K562 (cell line): ENCODE measurements at regions not wholly inside any gene's neighbourhood (a gene's known extent, or its start where the extent isn't known, plus 50 kb on each side); places are given as distances from the start of the nearest gene placed in this dataset.

Source experiments
- ATAC-seq: fragments of 200-7000 bp; cut with Tn5 transposase; 3 replicates; pipeline ENCODE4 v1.9.1; 2020; ENCODE audit warnings: moderate library complexity
- BruUV-seq: library from RNA; stranded (reverse); fragments of 400-500 nt; replicated peaks from 2 replicates; lab custom pipeline; 2021; lab: Mats Ljungman, UMichigan
- CTCF ChIA-PET: fragments of 300-600 bp; formaldehyde crosslinking; extraction: SDS; loops from one replicate; lab custom pipeline; 2021; ENCODE audit warnings: low intra/inter-chr PET ratio; lab: Yijun Ruan, JAX
- POLR2A ChIA-PET: fragments of 300-600, 350-650 bp; sonication (Branson Sonifier 250); formaldehyde crosslinking; extraction: SDS; loops from one replicate; lab custom pipeline; 2021; ENCODE audit warnings: antibody characterized with exemption, inconsistent platforms; lab: Yijun Ruan, JAX
- DNase-seq, 4 experiments: peaks; one replicate each; pipeline versions ENCODE4 v3.0.0 to v3.0.0-alpha.2; 2011 to 2018; ENCODE audit warnings: low spot score in 3 of 4, mixed read lengths in 3 of 4; ENCODE audit errors: extremely low read depth in 1 of 4
- FAIRE-seq: peaks from 2 replicates; lab custom pipeline; 2011; peaks lifted over from hg19 to GRCh38; lab: Jason Lieb, UNC
- H2AFZ ChIP-seq: 2 replicates; pipeline ENCODE4 v1.6.0; 2011; ENCODE audit warnings: low read depth, low read length, control low read depth, inconsistent platforms
- H3K27ac ChIP-seq: fragments of 200-600 bp; 3 replicates; pipeline ENCODE4 v1.8.0; 2011; ENCODE audit warnings: low read depth, mild to moderate bottlenecking, control low read depth, inconsistent platforms, low read length, moderate library complexity, mixed read lengths; ENCODE audit errors: extremely low read depth
- H3K27me3 ChIP-seq, 2 experiments: fragments of 300-600 bp in 1 of 2; 2 replicates in 1 of 2; 3 replicates in 1 of 2; pipeline versions ENCODE4 v1.6.0 to v1.8.0; 2011; ENCODE audit warnings: inconsistent platforms in 2 of 2, low read length in 2 of 2, mild to moderate bottlenecking in 1 of 2, mixed read lengths in 1 of 2, moderate library complexity in 1 of 2; ENCODE audit not compliant: control insufficient read depth in 2 of 2, insufficient read depth in 2 of 2
- H3K36me3 ChIP-seq: fragments of 300-600 bp; 3 replicates; pipeline ENCODE4 v1.8.0; 2011; ENCODE audit warnings: mild to moderate bottlenecking, low read length, inconsistent platforms; ENCODE audit not compliant: control insufficient read depth, insufficient read depth
- H3K4me1 ChIP-seq, 2 experiments: fragments of 200-600 bp in 1 of 2; replicated peaks in 1 of 2; 2 replicates in 1 of 2; 3 replicates in 1 of 2; pipeline versions ENCODE4 v1.5.1 to v1.8.0; 2011; ENCODE audit warnings: inconsistent platforms in 2 of 2, low read length in 2 of 2, mild to moderate bottlenecking in 1 of 2, mixed read lengths in 1 of 2, moderate library complexity in 1 of 2; ENCODE audit not compliant: control insufficient read depth in 2 of 2, insufficient read depth in 2 of 2
- H3K4me2 ChIP-seq: 2 replicates; pipeline ENCODE4 v1.6.1; 2011; ENCODE audit warnings: low read length, control low read depth, inconsistent platforms, mixed read lengths; ENCODE audit not compliant: insufficient read depth
- H3K4me3 ChIP-seq: fragments of 200-600 bp; sonication (generic), shearing (Covaris generic); 2 replicates; pipeline ENCODE4 v1.5.1; 2016; ENCODE audit warnings: control low read depth, inconsistent platforms
- H3K79me2 ChIP-seq: fragments of 200-600 bp; 3 replicates; pipeline ENCODE4 v1.8.0; 2011; ENCODE audit warnings: low read length, inconsistent platforms; ENCODE audit not compliant: control insufficient read depth, insufficient read depth
- H3K9ac ChIP-seq, 2 experiments: 2 replicates each; pipeline versions ENCODE4 v1.6.0 to v1.6.1; 2011; ENCODE audit warnings: low read depth in 2 of 2, low read length in 2 of 2, control low read depth in 1 of 2, inconsistent platforms in 1 of 2, mild to moderate bottlenecking in 1 of 2, mixed read lengths in 1 of 2; ENCODE audit not compliant: insufficient read depth in 1 of 2
- H3K9me1 ChIP-seq: one replicate; pipeline ENCODE4 v1.6.0; 2011; ENCODE audit warnings: inconsistent platforms, mild to moderate bottlenecking, low read length, moderate library complexity; ENCODE audit not compliant: control insufficient read depth, insufficient read depth
- H3K9me3 ChIP-seq: replicated peaks from 2 replicates; pipeline ENCODE4 v1.5.1; 2011; ENCODE audit warnings: low read depth, low read length, inconsistent platforms; ENCODE audit not compliant: control insufficient read depth, insufficient read depth
- H4K20me1 ChIP-seq: replicated peaks from 2 replicates; pipeline ENCODE4 v1.6.1; 2011; ENCODE audit warnings: low read length, inconsistent platforms, mixed read lengths; ENCODE audit not compliant: control insufficient read depth, insufficient read depth
- EHMT2 ChIP-seq: fragments of 450-650 bp; IDR thresholded peaks from 2 replicates; pipeline ENCODE4 v1.6.1; 2018; ENCODE audit warnings: antibody characterized with exemption
- HDAC3 ChIP-seq: fragments of 450-650 bp; IDR thresholded peaks from 2 replicates; pipeline ENCODE4 v1.6.1; 2018; ENCODE audit warnings: borderline replicate concordance, mild to moderate bottlenecking, moderate library complexity; ENCODE audit not compliant: partially characterized antibody
- KLF13 ChIP-seq: fragments of 450-650 bp; IDR thresholded peaks from 2 replicates; pipeline ENCODE4 v1.6.1; 2016; ENCODE audit warnings: missing genetic modification characterization, low read depth, mild to moderate bottlenecking, missing compliant biosample characterization, moderate library complexity, borderline replicate concordance
- MAZ ChIP-seq, 2 experiments: fragments of 450-650 bp in 1 of 2; sonication (generic) in 1 of 2; formaldehyde crosslinking; IDR thresholded peaks in 1 of 2; conservative IDR thresholded peaks in 1 of 2; 2 replicates each; pipeline versions ENCODE4 v1.4.0 to v1.5.0; 2020; ENCODE audit warnings: mild to moderate bottlenecking in 1 of 2, missing genetic modification reagents in 1 of 2
- NFE2L1 ChIP-seq: fragments of 450-650 bp; IDR thresholded peaks from 2 replicates; pipeline ENCODE4 v1.6.1; 2016; ENCODE audit warnings: missing genetic modification characterization, low read depth, mild to moderate bottlenecking, missing compliant biosample characterization, moderate library complexity, borderline replicate concordance
- PHB2 ChIP-seq: fragments of 450-650 bp; IDR thresholded peaks from 2 replicates; pipeline ENCODE4 v1.6.1; 2017; ENCODE audit warnings: low read depth
- POU5F1 ChIP-seq: fragments of 150-350 bp; IDR thresholded peaks from 2 replicates; pipeline ENCODE4 v1.6.1; 2014; ENCODE audit warnings: borderline replicate concordance, low read length, low read depth, mild to moderate bottlenecking; ENCODE audit not compliant: partially characterized antibody
- RBM14 ChIP-seq: fragments of 200-400 bp; formaldehyde crosslinking; IDR thresholded peaks from 2 replicates; pipeline ENCODE4 v1.6.1; 2018; ENCODE audit warnings: low read depth, mild to moderate bottlenecking, low read length, moderate library complexity, borderline replicate concordance; ENCODE audit not compliant: insufficient read depth
- SMAD1 ChIP-seq: fragments of 150-350 bp; IDR thresholded peaks from 2 replicates; pipeline ENCODE4 v1.6.1; 2014; ENCODE audit warnings: low read length, low read depth; ENCODE audit not compliant: partially characterized antibody
- SPI1 ChIP-seq: IDR thresholded peaks from 2 replicates; pipeline ENCODE4 v1.6.1; 2011; ENCODE audit warnings: low read depth, low read length, control low read depth, borderline replicate concordance
- STAT5B ChIP-seq: fragments of 250-450 bp; sonication (Bioruptor Pico); IDR thresholded peaks from 2 replicates; pipeline ENCODE4 v1.8.0; 2021; ENCODE audit warnings: mild to moderate bottlenecking, inconsistent platforms
- TBP ChIP-seq: optimal IDR thresholded peaks from 2 replicates; pipeline ENCODE3; 2011; ENCODE audit warnings: low read depth, low read length, improper control_type of control experiment
- TSC22D4 ChIP-seq: fragments of 450-650 bp; IDR thresholded peaks from 2 replicates; pipeline ENCODE4 v1.6.1; 2016; ENCODE audit warnings: missing genetic modification characterization, missing biosample characterization, control low read depth
- XRCC5 ChIP-seq: fragments of 200-400 bp; formaldehyde crosslinking; IDR thresholded peaks from 2 replicates; pipeline ENCODE4 v1.6.1; 2017; ENCODE audit warnings: low read depth, mild to moderate bottlenecking, low read length
- WGBS: fragments of 100-300 bp; shearing (Covaris generic); methylation state at CpG from one replicate; pipeline ENCODE4 v1.1.6; 2016; ENCODE audit warnings: low coverage, mixed read lengths; ENCODE audit not compliant: insufficient coverage; ENCODE audit errors: missing lambda C conversion rate; 5-methylcytosine and 5-hydroxymethylcytosine counted together
- in situ Hi-C: fragments of 300-500 bp; cut with MboI; formaldehyde crosslinking; loops from 4 replicates; pipeline ENCODE4 v1.15.0; 2018; ENCODE audit warnings: inconsistent platforms, mixed read lengths
- intact Hi-C: fragments of 100-400 bp; cut with micrococcal nuclease; formaldehyde crosslinking; loops from 2 replicates; pipeline ENCODE4 v1.14.2; 2022
- TF ChIP-seq, protein P1 (sequence below): sonication (generic); formaldehyde crosslinking; IDR thresholded peaks from 2 replicates; pipeline ENCODE4 v1.8.0; 2022; ENCODE audit warnings: mild to moderate bottlenecking, missing genetic modification reagents

DNA sequence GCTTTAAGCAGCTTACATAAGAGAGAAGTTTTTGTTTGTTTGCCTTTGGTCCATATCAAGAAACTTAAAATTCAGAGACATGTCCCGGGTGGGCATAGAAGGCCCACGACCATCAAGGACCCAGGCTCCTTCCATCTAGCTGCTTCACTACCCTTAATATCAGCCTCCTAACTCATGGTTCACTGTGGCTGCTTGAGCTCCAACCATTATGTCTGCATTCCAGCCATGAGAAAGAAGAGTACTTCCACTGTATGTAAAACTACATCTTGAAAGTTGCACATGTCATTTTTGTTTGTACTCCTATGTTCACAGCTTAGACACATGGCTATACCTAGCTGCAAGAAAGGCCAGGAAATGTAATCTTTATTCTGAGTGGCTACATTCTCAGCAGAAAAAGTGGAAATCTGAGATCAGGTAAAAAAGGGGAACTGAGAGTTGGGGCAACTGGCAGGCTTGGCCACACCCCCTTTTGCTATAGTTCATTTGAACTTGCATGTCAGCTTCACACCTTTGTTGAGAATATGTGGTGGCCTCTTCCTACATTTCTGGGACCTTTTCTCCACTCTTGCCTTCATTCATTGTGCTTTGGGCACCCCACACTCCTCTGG is 81.3 kb upstream of the TP53I11 start:
- 0% methylated on average over 2 of the region's 2 CpGs for WGBS
- Histone ChIP-seq H4K20me1 (peaks cover 8% of the 10 kb centered on the region; the same call in 1 of the 2 replicates), H3K79me2 (no peaks in the 10 kb centered on the region), H3K4me2 (no peak overlapping the region), H3K9me1 (no peaks in the 10 kb centered on the region)
- no TSS peak for BruUV-seq
- FAIRE-seq: no peak
- intact Hi-C loops (no loop called here), in situ Hi-C loops (no loop called here)
- POLR2A ChIA-PET: interaction anchor here (0.7 to 0.8 kb wide), 2 partner anchors 31 to 1545 kb away, joined by 3 read pairs; no protein-coding TSS in a partner anchor
- CTCF ChIA-PET: no interaction called here
- TF ChIP-seq KLF13 (tag) (no peak), MAZ (CRISPR knock-in tag; conservative IDR thresholded peaks at IDR 0.05 in 1 of 2, IDR thresholded peaks at IDR 0.05 in 1 of 2) (no peak), POU5F1 (no peak), SPI1 (peak; percentile 80)
- TF ChIP-seq, all 486 proteins: peak for 1
- ATAC-seq: no peak
- Histone ChIP-seq H2AFZ (no peak overlapping the region), H3K27me3 (peaks cover 0 to 10% of the 10 kb centered on the region in 2 experiments; a peak in 2 of 5 replicates), H3K4me3 (no peak overlapping the region), H3K9me3 (no peaks in the 10 kb centered on the region), H3K9ac (no peak overlapping the region), H3K36me3 (no peaks in the 10 kb centered on the region), H3K27ac (no peak overlapping the region), H3K4me1 (no peaks in the 10 kb centered on the region)
- DNase-seq: no peak

- in situ Hi-C loops (no loop called here), intact Hi-C loops (no loop called here)
- CTCF ChIA-PET: no interaction called here
- Histone ChIP-seq H2AFZ (no peak overlapping the region), H3K4me1 (no peaks in the 10 kb centered on the region), H3K9me3 (no peaks in the 10 kb centered on the region), H3K4me2 (no peak overlapping the region), H3K36me3 (no peaks in the 10 kb centered on the region), H3K27ac (no peak overlapping the region), H3K4me3 (no peak overlapping the region), H3K27me3 (no peaks in the 10 kb centered on the region), H4K20me1 (peaks cover 8% of the 10 kb centered on the region; the same call in 1 of the 2 replicates), H3K9me1 (no peaks in the 10 kb centered on the region), H3K9ac (no peak overlapping the region), H3K79me2 (no peaks in the 10 kb centered on the region)
- POLR2A ChIA-PET: no interaction called here
- BruUV-seq: no TSS peak
- DNase-seq (no peak), ATAC-seq (no peak), FAIRE-seq (no peak)
- 0% methylated on average over 3 of the region's 4 CpGs for WGBS
- TF ChIP-seq TSC22D4 (tag) (no peak), RBM14 (no peak), TBP (peak; percentile 48), NFE2L1 (tag) (no peak), STAT5B (CRISPR knock-in tag) (no peak), HDAC3 (no peak), EHMT2 (no peak), PHB2 (no peak), XRCC5 (no peak), SMAD1 (no peak)
- TF ChIP-seq, protein P1, sequence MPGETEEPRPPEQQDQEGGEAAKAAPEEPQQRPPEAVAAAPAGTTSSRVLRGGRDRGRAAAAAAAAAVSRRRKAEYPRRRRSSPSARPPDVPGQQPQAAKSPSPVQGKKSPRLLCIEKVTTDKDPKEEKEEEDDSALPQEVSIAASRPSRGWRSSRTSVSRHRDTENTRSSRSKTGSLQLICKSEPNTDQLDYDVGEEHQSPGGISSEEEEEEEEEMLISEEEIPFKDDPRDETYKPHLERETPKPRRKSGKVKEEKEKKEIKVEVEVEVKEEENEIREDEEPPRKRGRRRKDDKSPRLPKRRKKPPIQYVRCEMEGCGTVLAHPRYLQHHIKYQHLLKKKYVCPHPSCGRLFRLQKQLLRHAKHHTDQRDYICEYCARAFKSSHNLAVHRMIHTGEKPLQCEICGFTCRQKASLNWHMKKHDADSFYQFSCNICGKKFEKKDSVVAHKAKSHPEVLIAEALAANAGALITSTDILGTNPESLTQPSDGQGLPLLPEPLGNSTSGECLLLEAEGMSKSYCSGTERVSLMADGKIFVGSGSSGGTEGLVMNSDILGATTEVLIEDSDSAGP: no peak
Observed at GRCh38 chr11:45035413-45035812, 84.7 kb upstream of the TP53I11 start.
